ENCODE measurements at regions not wholly inside any gene's neighbourhood (a gene's known extent, or its start where the extent isn't known, plus 50 kb on each side); places are given as distances from the start of the nearest gene placed in this dataset.

DNA sequence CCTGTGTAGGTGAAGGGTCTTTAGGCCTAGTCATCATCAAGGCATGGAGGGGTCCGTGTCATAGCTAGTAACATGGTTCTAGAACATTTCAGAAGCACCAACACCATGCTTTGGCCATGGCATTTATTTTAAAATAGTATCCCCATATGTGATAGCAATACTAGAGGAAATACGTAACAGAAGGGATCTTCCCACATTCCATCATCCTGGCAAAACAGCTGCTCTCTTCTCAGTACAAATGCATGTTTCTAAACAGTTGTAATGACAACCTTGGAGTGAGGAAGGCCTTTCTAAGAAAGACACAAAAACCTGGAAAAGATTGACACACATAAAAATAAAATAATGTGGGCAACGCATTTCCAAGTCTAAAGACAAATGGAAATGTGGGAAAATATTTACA, 97.6 kb downstream of the GADD45G start:
- peaks cover 47% of the 10 kb centered on the region for H3K4me1 Mint-ChIP-seq
- peak overlapping the region; percentile 57 for H3K27ac Mint-ChIP-seq
- POLR2A ChIA-PET, result interaction anchor here (1.2 to 2.3 kb wide), 2 partner anchors 8 to 14 kb away, joined by 4 to 8 read pairs; no protein-coding TSS in a partner anchor

DNA sequence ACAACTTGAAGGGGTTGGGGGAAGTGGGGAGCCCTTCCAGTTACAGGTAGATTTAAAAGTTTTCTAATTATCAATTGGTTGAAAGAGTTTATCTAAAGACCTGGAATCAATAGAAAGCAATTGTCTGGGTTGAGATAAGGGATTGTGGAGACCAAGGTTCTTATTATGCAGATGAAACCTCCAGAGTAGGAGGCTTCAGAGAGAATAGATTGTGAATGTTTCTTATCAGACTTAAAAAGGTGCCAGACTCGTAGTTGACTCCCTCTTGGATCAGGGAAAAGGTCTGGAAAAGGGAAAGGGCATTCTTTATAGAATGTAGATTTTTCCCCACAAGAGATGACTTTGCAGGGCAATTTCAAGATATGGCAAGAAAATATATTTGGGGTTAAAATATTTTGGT, 100.8 kb downstream of the GADD45G start:
- POLR2A ChIA-PET, result no interaction called here
- CTCF ChIA-PET, result no interaction called here
- DNase-seq, result no peak
- no peaks in the 10 kb centered on the region for H3K27me3 Mint-ChIP-seq
- no peaks in the 10 kb centered on the region for H3K36me3 Mint-ChIP-seq (ENCODE audit: low read depth)
- no peak overlapping the region for H3K4me3 Mint-ChIP-seq
- no peak for ATAC-seq (ENCODE audit: low read depth)
- peaks cover 43% of the 10 kb centered on the region for H3K4me1 Mint-ChIP-seq
- no peaks in the 10 kb centered on the region for H3K9me3 Mint-ChIP-seq
- TF ChIP-seq, protein P1, sequence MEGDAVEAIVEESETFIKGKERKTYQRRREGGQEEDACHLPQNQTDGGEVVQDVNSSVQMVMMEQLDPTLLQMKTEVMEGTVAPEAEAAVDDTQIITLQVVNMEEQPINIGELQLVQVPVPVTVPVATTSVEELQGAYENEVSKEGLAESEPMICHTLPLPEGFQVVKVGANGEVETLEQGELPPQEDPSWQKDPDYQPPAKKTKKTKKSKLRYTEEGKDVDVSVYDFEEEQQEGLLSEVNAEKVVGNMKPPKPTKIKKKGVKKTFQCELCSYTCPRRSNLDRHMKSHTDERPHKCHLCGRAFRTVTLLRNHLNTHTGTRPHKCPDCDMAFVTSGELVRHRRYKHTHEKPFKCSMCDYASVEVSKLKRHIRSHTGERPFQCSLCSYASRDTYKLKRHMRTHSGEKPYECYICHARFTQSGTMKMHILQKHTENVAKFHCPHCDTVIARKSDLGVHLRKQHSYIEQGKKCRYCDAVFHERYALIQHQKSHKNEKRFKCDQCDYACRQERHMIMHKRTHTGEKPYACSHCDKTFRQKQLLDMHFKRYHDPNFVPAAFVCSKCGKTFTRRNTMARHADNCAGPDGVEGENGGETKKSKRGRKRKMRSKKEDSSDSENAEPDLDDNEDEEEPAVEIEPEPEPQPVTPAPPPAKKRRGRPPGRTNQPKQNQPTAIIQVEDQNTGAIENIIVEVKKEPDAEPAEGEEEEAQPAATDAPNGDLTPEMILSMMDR (IDR thresholded peaks at IDR 0.05), result no peak
- intact Hi-C loops (cut with micrococcal nuclease), result loop anchor here (10.0 kb wide), 1 partner anchor 1089 kb away; no protein-coding TSS in a partner anchor
- no peak overlapping the region for H3K27ac Mint-ChIP-seq

More for the DNA sequence above, 97.6 kb downstream of the GADD45G start:
- peak overlapping the region; percentile 66 for H3K4me3 Mint-ChIP-seq
- CTCF ChIA-PET, result interaction anchor here (1.3 kb wide), 1 partner anchor 400 kb away, joined by 3 read pairs; no protein-coding TSS in a partner anchor
- no peaks in the 10 kb centered on the region for H3K36me3 Mint-ChIP-seq (ENCODE audit: low read depth)
- intact Hi-C loops (cut with micrococcal nuclease), result loop anchor here (10.0 kb wide), 1 partner anchor 1092 kb away; no protein-coding TSS in a partner anchor
- ATAC-seq (ENCODE audit: low read depth) (no peak), DNase-seq (no peak)
- TF ChIP-seq, protein P1 (IDR thresholded peaks at IDR 0.05), result no peak
- no peaks in the 10 kb centered on the region for H3K27me3 Mint-ChIP-seq
- no peaks in the 10 kb centered on the region for H3K9me3 Mint-ChIP-seq

DNA sequence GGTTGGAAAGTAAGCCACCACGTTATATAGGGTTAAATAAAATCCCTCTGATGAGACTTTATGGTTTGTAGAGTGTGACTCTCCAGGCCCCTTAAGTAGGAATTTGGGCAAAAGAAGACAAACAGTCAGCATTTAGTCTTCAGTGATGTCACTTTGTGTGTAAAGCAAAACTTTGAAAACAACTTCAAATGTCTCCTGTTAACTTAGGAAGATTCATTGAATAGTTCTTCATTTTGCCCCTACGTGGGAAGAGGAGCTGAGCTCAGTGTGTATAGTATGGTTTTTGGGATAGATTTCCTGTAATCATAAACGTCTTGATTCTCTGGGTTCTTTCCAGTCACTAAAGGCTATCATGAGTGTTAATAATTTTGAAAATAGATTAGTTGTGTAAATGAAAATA, 101.3 kb downstream of the GADD45G start:
- no peaks in the 10 kb centered on the region for H3K27me3 Mint-ChIP-seq
- TF ChIP-seq, protein P1 (IDR thresholded peaks at IDR 0.05), result no peak
- H3K4me1 Mint-ChIP-seq, result peaks cover 42% of the 10 kb centered on the region
- intact Hi-C loops (cut with micrococcal nuclease), result loop anchor here (10.0 kb wide), 1 partner anchor 1089 kb away; no protein-coding TSS in a partner anchor
- H3K9me3 Mint-ChIP-seq, result no peaks in the 10 kb centered on the region
- POLR2A ChIA-PET, result no interaction called here
- H3K27ac Mint-ChIP-seq, result no peak overlapping the region
- DNase-seq (no peak), ATAC-seq (ENCODE audit: low read depth) (no peak)
- CTCF ChIA-PET, result no interaction called here
- H3K36me3 Mint-ChIP-seq (ENCODE audit: low read depth), result no peaks in the 10 kb centered on the region
- H3K4me3 Mint-ChIP-seq, result no peak overlapping the region

DNA sequence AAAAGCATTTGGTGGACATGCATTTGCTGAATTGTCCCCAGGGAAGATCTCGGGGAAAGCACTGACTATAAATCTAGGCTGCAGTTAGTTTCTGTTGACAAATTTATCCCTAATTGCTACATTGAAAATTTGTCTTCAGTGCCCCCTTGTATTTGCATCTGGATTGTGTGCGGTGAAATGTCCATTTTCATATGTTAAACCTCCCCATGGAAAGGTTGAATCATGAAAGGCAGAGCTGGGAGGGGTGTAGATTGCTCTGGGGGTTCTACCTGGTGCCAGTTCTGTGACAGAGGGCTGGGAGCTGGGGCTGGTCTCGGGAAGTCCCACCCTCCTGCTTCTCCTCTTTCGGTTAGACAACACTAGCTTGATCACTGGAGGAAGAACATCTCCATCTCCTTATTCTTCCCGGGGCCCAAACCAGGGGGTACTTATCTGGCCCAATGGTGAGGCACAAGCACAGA, 101.9 kb downstream of the GADD45G start:
- Mint-ChIP-seq H3K27ac (peak overlapping the region; percentile 62), H3K4me3 (peak overlapping the region; percentile 32), H3K9me3 (no peaks in the 10 kb centered on the region), H3K36me3 (ENCODE audit: low read depth) (no peaks in the 10 kb centered on the region), H3K4me1 (peaks cover 35% of the 10 kb centered on the region), H3K27me3 (no peaks in the 10 kb centered on the region)
- POLR2A ChIA-PET, result no interaction called here
- intact Hi-C loops (cut with micrococcal nuclease), result loop anchor here (10.0 kb wide), 1 partner anchor 1088 kb away; no protein-coding TSS in a partner anchor
- CTCF ChIA-PET, result no interaction called here
- ATAC-seq (ENCODE audit: low read depth) (peak; percentile 83), DNase-seq (no peak)
- TF ChIP-seq, protein P1 (IDR thresholded peaks at IDR 0.05), result no peak

DNA sequence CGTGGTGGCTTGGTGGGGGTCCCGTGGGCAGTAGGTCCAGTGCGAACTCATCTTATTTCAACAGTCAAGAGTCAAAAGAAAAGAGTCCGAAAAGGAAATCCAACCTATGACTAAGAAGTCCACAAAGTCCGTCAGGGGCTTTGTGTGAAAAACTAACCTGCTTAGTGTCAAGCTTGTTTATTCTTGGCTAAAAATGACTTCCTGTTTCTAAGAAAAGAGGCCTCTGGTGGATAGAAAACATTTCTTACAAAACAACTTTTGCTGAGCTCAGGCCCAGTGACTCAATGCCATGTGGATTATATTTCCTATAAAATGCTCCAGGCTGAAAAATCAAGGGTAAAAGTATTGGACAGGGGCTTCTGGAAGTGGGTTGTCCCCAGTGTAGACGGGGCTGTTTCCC, 105.9 kb downstream of the GADD45G start:
- Mint-ChIP-seq H3K9me3 (no peaks in the 10 kb centered on the region), H3K4me3 (no peak overlapping the region), H3K4me1 (peaks cover 22% of the 10 kb centered on the region), H3K36me3 (ENCODE audit: low read depth) (no peaks in the 10 kb centered on the region), H3K27me3 (no peaks in the 10 kb centered on the region), H3K27ac (no peak overlapping the region)
- POLR2A ChIA-PET, result interaction anchor here (1.6 kb wide), 1 partner anchor 9 kb away, joined by 8 read pairs; no protein-coding TSS in a partner anchor
- no peak for ATAC-seq (ENCODE audit: low read depth)
- TF ChIP-seq, protein P1 (IDR thresholded peaks at IDR 0.05), result no peak
- intact Hi-C loops (cut with micrococcal nuclease), result no loop called here
- DNase-seq, result no peak
- CTCF ChIA-PET, result no interaction called here

Data from activated B cell treated with CpG ODN at 0.5 μM for 24 hours (primary cell).